ENCODE measurements at regions not wholly inside any gene's neighbourhood (a gene's known extent, or its start where the extent isn't known, plus 50 kb on each side); places are given as distances from the start of the nearest gene placed in this dataset.

GRCh38 chr14:84298663-84299195 lies 1231.2 kb upstream of the FLRT2 start:
- WGBS (ENCODE audit: low lambda C conversion rate, missing lambda C conversion rate) = 35% methylated on average over 1 of the region's 1 CpG
- H3K4me2 ChIP-seq = no peak overlapping the region
- H3K9me2 ChIP-seq (replicated peaks; ENCODE audit: insufficient read depth) = no peaks in the 10 kb centered on the region
- H2AFZ ChIP-seq = no peak overlapping the region
- H3K4me3 ChIP-seq = no peak overlapping the region
- TF ChIP-seq EZH2 (IDR thresholded peaks at IDR 0.05; ENCODE audit: borderline replicate concordance) (no peak), EZH2phosphoT487 (IDR thresholded peaks at IDR 0.05; ENCODE audit: low read depth, severe bottlenecking, unreplicated experiment) (no peak)
- H3K9me3 ChIP-seq (ENCODE audit: low read depth) = no peaks in the 10 kb centered on the region
- no peaks in the 10 kb centered on the region for H3K27me3 ChIP-seq
- DNase-seq (ENCODE audit: low spot score) = no peak
- H3K36me3 ChIP-seq (replicated peaks; ENCODE audit: insufficient read depth, low read depth) = no peaks in the 10 kb centered on the region
- no peaks in the 10 kb centered on the region for H4K20me1 ChIP-seq (ENCODE audit: insufficient read depth, poor library complexity, severe bottlenecking)
- H3K27ac ChIP-seq = no peak overlapping the region
- no peaks in the 10 kb centered on the region for H3K79me2 ChIP-seq
- H3K4me1 ChIP-seq (ENCODE audit: insufficient read depth) = peaks cover 5% of the 10 kb centered on the region

- H2AFZ ChIP-seq = no peak overlapping the region
- H3K9me3 ChIP-seq (ENCODE audit: low read depth) = no peaks in the 10 kb centered on the region
- 97% methylated on average over 7 of the region's 7 CpGs for WGBS (ENCODE audit: low lambda C conversion rate, missing lambda C conversion rate)
Observed at GRCh38 chr14:84303140-84303539, 1226.8 kb upstream of the FLRT2 start.

GRCh38 chr14:84312551-84312950 lies 1217.4 kb upstream of the FLRT2 start:
- 96% methylated on average over 4 of the region's 4 CpGs for WGBS (ENCODE audit: low lambda C conversion rate, missing lambda C conversion rate)
- Histone ChIP-seq H2AFZ (no peak overlapping the region), H3K9me3 (ENCODE audit: low read depth) (no peaks in the 10 kb centered on the region), H3K27me3 (no peaks in the 10 kb centered on the region), H3K4me1 (ENCODE audit: insufficient read depth) (no peaks in the 10 kb centered on the region), H3K4me3 (no peak overlapping the region), H3K79me2 (no peaks in the 10 kb centered on the region), H4K20me1 (ENCODE audit: insufficient read depth, poor library complexity, severe bottlenecking) (no peaks in the 10 kb centered on the region), H3K9me2 (replicated peaks; ENCODE audit: insufficient read depth) (no peaks in the 10 kb centered on the region), H3K36me3 (replicated peaks; ENCODE audit: insufficient read depth, low read depth) (no peaks in the 10 kb centered on the region), H3K27ac (no peak overlapping the region), H3K4me2 (no peak overlapping the region)
- DNase-seq (ENCODE audit: low spot score) = no peak
- TF ChIP-seq EZH2phosphoT487 (IDR thresholded peaks at IDR 0.05; ENCODE audit: low read depth, severe bottlenecking, unreplicated experiment) (no peak), EZH2 (IDR thresholded peaks at IDR 0.05; ENCODE audit: borderline replicate concordance) (no peak), CTCF (IDR thresholded peaks at IDR 0.05; ENCODE audit: poor library complexity) (no peak)

More at GRCh38 chr14:84303140-84303539, 1226.8 kb upstream of the FLRT2 start:
- H3K36me3 ChIP-seq (replicated peaks; ENCODE audit: insufficient read depth, low read depth) = no peaks in the 10 kb centered on the region
- H3K27me3 ChIP-seq = no peaks in the 10 kb centered on the region
- no peak overlapping the region for H3K4me2 ChIP-seq
- H3K4me1 ChIP-seq (ENCODE audit: insufficient read depth) = peaks cover 5% of the 10 kb centered on the region
- H3K4me3 ChIP-seq = no peak overlapping the region
- H3K79me2 ChIP-seq = no peaks in the 10 kb centered on the region
- no peak for DNase-seq (ENCODE audit: low spot score)
- TF ChIP-seq EZH2phosphoT487 (IDR thresholded peaks at IDR 0.05; ENCODE audit: low read depth, severe bottlenecking, unreplicated experiment) = no peak
- no peaks in the 10 kb centered on the region for H3K9me2 ChIP-seq (replicated peaks; ENCODE audit: insufficient read depth)
- no peak overlapping the region for H3K27ac ChIP-seq
- no peaks in the 10 kb centered on the region for H4K20me1 ChIP-seq (ENCODE audit: insufficient read depth, poor library complexity, severe bottlenecking)

GRCh38 chr14:84323450-84323849 lies 1206.5 kb upstream of the FLRT2 start:
- no peak for DNase-seq (ENCODE audit: low spot score)
- 82% methylated on average over 4 of the region's 4 CpGs for WGBS (ENCODE audit: low lambda C conversion rate, missing lambda C conversion rate)
- Histone ChIP-seq H3K4me1 (ENCODE audit: insufficient read depth) (no peaks in the 10 kb centered on the region), H3K4me3 (no peak overlapping the region), H3K4me2 (no peak overlapping the region), H2AFZ (no peak overlapping the region), H3K27ac (no peak overlapping the region), H4K20me1 (ENCODE audit: insufficient read depth, poor library complexity, severe bottlenecking) (no peaks in the 10 kb centered on the region), H3K27me3 (no peaks in the 10 kb centered on the region), H3K9me3 (ENCODE audit: low read depth) (no peaks in the 10 kb centered on the region), H3K79me2 (no peaks in the 10 kb centered on the region), H3K36me3 (replicated peaks; ENCODE audit: insufficient read depth, low read depth) (no peaks in the 10 kb centered on the region), H3K9me2 (replicated peaks; ENCODE audit: insufficient read depth) (no peaks in the 10 kb centered on the region)
- no peak for TF ChIP-seq EZH2phosphoT487 (IDR thresholded peaks at IDR 0.05; ENCODE audit: low read depth, severe bottlenecking, unreplicated experiment)
- no peak for TF ChIP-seq EZH2 (IDR thresholded peaks at IDR 0.05; ENCODE audit: borderline replicate concordance)
- TF ChIP-seq CTCF (IDR thresholded peaks at IDR 0.05; ENCODE audit: poor library complexity) = no peak
